Neural cell (in vitro differentiated cells): ENCODE measurements at regions not wholly inside any gene's neighbourhood (a gene's known extent, or its start where the extent isn't known, plus 50 kb on each side); places are given as distances from the start of the nearest gene placed in this dataset.

Experiments
- H2AFZ ChIP-seq: fragments of 200-600, 300-800 bp; sonication (generic), shearing (Covaris generic); 2 replicates; pipeline ENCODE4 v1.6.0; 2014; ENCODE audit warnings: low read depth, mild to moderate bottlenecking, antibody characterized with exemption, low read length, moderate library complexity
- H3F3A ChIP-seq: fragments of 200-600 bp; shearing (Covaris generic); 2 replicates; pipeline ENCODE4 v1.6.1; 2016; ENCODE audit warnings: mild to moderate bottlenecking, moderate library complexity, mixed read lengths, antibody characterized with exemption, low read length; ENCODE audit not compliant: insufficient read depth, poor library complexity, severe bottlenecking
- H3K27ac ChIP-seq: fragments of 200-600, 300-800 bp; sonication (generic), shearing (Covaris generic); 2 replicates; pipeline ENCODE4 v1.5.1; 2014; ENCODE audit warnings: mild to moderate bottlenecking, low read length, moderate library complexity
- H3K27me3 ChIP-seq: fragments of 300-800, 200-600 bp; sonication (generic), shearing (Covaris generic); 2 replicates; pipeline ENCODE4 v1.6.0; 2014; ENCODE audit warnings: mild to moderate bottlenecking, low read depth, low read length, moderate library complexity; ENCODE audit not compliant: insufficient read depth
- H3K36me3 ChIP-seq: fragments of 300-800, 200-600 bp; sonication (generic), shearing (Covaris generic); 2 replicates; pipeline ENCODE4 v1.5.1; 2014; ENCODE audit warnings: mild to moderate bottlenecking, antibody characterized with exemption, low read length, moderate library complexity; ENCODE audit not compliant: insufficient read depth
- H3K4me2 ChIP-seq: fragments of 300-800, 200-600 bp; sonication (generic), shearing (Covaris generic); 2 replicates; pipeline ENCODE4 v1.6.0; 2014; ENCODE audit warnings: mild to moderate bottlenecking, low read length
- H3K4me3 ChIP-seq: fragments of 300-800, 200-600 bp; sonication (generic), shearing (Covaris generic); 2 replicates; pipeline ENCODE4 v1.5.1; 2014; ENCODE audit warnings: mild to moderate bottlenecking, low read length, moderate library complexity
- H3K79me2 ChIP-seq: fragments of 200-600 bp; shearing (Covaris generic); replicated peaks from 2 replicates; pipeline ENCODE4 v1.6.0; 2014; ENCODE audit warnings: mild to moderate bottlenecking, low read length, moderate library complexity; ENCODE audit not compliant: insufficient read depth
- H3K9ac ChIP-seq: fragments of 300-800, 200-600 bp; sonication (generic), shearing (Covaris generic); 2 replicates; pipeline ENCODE4 v1.6.1; 2016; ENCODE audit warnings: mild to moderate bottlenecking, low read length, mixed read lengths
- H3K9me2 ChIP-seq: fragments of 200-600 bp; shearing (Covaris generic); 2 replicates; pipeline ENCODE4 v1.6.1; 2016; ENCODE audit warnings: mild to moderate bottlenecking, low read length, mixed read lengths; ENCODE audit not compliant: insufficient read depth
- H3K9me3 ChIP-seq: fragments of 200-600, 300-800 bp; sonication (generic), shearing (Covaris generic); 2 replicates; pipeline ENCODE4 v1.6.1; 2016; ENCODE audit warnings: mild to moderate bottlenecking, mixed run types, low read length, moderate library complexity, mixed read lengths
- H4K20me1 ChIP-seq: fragments of 200-600 bp; shearing (Covaris generic); 2 replicates; pipeline ENCODE4 v1.6.1; 2016; ENCODE audit warnings: mild to moderate bottlenecking, mixed run types; ENCODE audit not compliant: insufficient read depth
- EP300 ChIP-seq: fragments of 450-650 bp; conservative IDR thresholded peaks from 2 replicates; pipeline ENCODE4 v1.6.1; 2014; ENCODE audit warnings: antibody characterized with exemption, mild to moderate bottlenecking, moderate library complexity; ENCODE audit not compliant: poor library complexity, severe bottlenecking
- EZH2 ChIP-seq: fragments of 200-600, 300-800 bp; shearing (Covaris generic), sonication (generic); IDR thresholded peaks from 2 replicates; pipeline ENCODE4 v1.6.1; 2014; ENCODE audit warnings: antibody characterized with exemption, low read length, borderline replicate concordance, mild to moderate bottlenecking; ENCODE audit not compliant: insufficient read depth, poor library complexity, severe bottlenecking
- MXI1 ChIP-seq: fragments of 450-650 bp; conservative IDR thresholded peaks from 2 replicates; pipeline ENCODE4 v1.6.1; 2014; ENCODE audit warnings: antibody characterized with exemption, mild to moderate bottlenecking; ENCODE audit not compliant: poor library complexity, severe bottlenecking
- POLR2AphosphoS5 ChIP-seq: IDR thresholded peaks from 2 replicates; pipeline ENCODE4 v1.6.1; 2012
- RAD21 ChIP-seq: fragments of 450-650 bp; conservative IDR thresholded peaks from 2 replicates; pipeline ENCODE4 v1.6.1; 2014; ENCODE audit warnings: antibody characterized with exemption, mild to moderate bottlenecking, moderate library complexity
- REST ChIP-seq: IDR thresholded peaks from 2 replicates; pipeline ENCODE4 v1.6.1; 2012; ENCODE audit warnings: borderline replicate concordance
- SMC3 ChIP-seq: fragments of 450-650 bp; conservative IDR thresholded peaks from 2 replicates; pipeline ENCODE4 v1.6.1; 2014; ENCODE audit warnings: antibody characterized with exemption, mild to moderate bottlenecking, moderate library complexity; ENCODE audit not compliant: poor library complexity
- TAF1 ChIP-seq: IDR thresholded peaks from 2 replicates; pipeline ENCODE4 v1.6.1; 2012; ENCODE audit warnings: low read depth
- TF ChIP-seq, protein P1 (sequence below): fragments of 450-650 bp; IDR thresholded peaks from 2 replicates; pipeline ENCODE4 v1.5.1; 2014; ENCODE audit warnings: antibody characterized with exemption, mild to moderate bottlenecking, moderate library complexity; ENCODE audit not compliant: poor library complexity, severe bottlenecking

- Histone ChIP-seq H3F3A (peaks cover 3% of the 10 kb centered on the region), H3K9me2 (no peaks in the 10 kb centered on the region), H3K36me3 (no peaks in the 10 kb centered on the region), H3K79me2 (no peaks in the 10 kb centered on the region), H3K9me3 (no peaks in the 10 kb centered on the region), H4K20me1 (no peaks in the 10 kb centered on the region), H3K4me3 (peak overlapping the region; percentile 31), H3K27ac (peak overlapping the region; percentile 75), H3K4me2 (no peak overlapping the region), H3K9ac (peak overlapping the region; percentile 26), H3K27me3 (no peaks in the 10 kb centered on the region), H2AFZ (no peak overlapping the region)
- TF ChIP-seq, protein P1, sequence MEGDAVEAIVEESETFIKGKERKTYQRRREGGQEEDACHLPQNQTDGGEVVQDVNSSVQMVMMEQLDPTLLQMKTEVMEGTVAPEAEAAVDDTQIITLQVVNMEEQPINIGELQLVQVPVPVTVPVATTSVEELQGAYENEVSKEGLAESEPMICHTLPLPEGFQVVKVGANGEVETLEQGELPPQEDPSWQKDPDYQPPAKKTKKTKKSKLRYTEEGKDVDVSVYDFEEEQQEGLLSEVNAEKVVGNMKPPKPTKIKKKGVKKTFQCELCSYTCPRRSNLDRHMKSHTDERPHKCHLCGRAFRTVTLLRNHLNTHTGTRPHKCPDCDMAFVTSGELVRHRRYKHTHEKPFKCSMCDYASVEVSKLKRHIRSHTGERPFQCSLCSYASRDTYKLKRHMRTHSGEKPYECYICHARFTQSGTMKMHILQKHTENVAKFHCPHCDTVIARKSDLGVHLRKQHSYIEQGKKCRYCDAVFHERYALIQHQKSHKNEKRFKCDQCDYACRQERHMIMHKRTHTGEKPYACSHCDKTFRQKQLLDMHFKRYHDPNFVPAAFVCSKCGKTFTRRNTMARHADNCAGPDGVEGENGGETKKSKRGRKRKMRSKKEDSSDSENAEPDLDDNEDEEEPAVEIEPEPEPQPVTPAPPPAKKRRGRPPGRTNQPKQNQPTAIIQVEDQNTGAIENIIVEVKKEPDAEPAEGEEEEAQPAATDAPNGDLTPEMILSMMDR: peak; percentile 50
- TF ChIP-seq MXI1 (peak; percentile 40), TAF1 (no peak), SMC3 (peak; percentile 55), EZH2 (no peak), RAD21 (peak; percentile 64), POLR2AphosphoS5 (peak; percentile 87), REST (peak; percentile 99), EP300 (peak; percentile 99)
Measured at GRCh38 chr15:27685644-27686043, 413.5 kb downstream of the OCA2 start.

DNA sequence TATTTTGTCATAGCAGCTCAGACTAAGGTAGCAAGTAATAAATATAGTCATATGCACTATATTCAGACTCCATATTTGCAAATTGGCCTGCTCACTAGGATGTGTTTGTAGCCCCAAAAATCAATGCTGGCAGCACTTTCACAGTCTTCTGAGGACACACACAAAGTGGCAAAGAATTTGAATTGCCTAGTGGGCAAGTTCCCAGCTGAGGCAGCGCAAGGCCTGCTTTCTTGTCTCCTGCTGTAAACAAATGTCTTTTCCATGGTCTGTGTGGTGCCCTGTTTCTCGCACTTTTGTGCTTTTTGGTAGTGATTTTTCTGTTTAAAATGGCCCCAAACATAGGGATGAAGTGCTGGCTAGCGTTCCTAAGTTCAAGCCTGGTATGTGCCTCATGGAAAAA lies 416.0 kb downstream of the OCA2 start:
- Histone ChIP-seq H3K9me2 (no peaks in the 10 kb centered on the region), H4K20me1 (no peaks in the 10 kb centered on the region), H2AFZ (no peak overlapping the region), H3K9me3 (no peaks in the 10 kb centered on the region), H3K27ac (no peak overlapping the region), H3K4me3 (no peak overlapping the region), H3K9ac (no peak overlapping the region), H3K4me2 (no peak overlapping the region), H3F3A (peaks cover 7% of the 10 kb centered on the region), H3K79me2 (no peaks in the 10 kb centered on the region), H3K27me3 (no peaks in the 10 kb centered on the region), H3K36me3 (no peaks in the 10 kb centered on the region)
- no peak for TF ChIP-seq EZH2
- no peak for TF ChIP-seq REST
- TF ChIP-seq SMC3: no peak
- TF ChIP-seq MXI1: no peak
- no peak for TF ChIP-seq EP300
- TF ChIP-seq TAF1: no peak
- no peak for TF ChIP-seq POLR2AphosphoS5
- TF ChIP-seq, protein P1: no peak
- no peak for TF ChIP-seq RAD21
